K562 (cell line): ENCODE measurements at regions not wholly inside any gene's neighbourhood (a gene's known extent, or its start where the extent isn't known, plus 50 kb on each side); places are given as distances from the start of the nearest gene placed in this dataset.

Source experiments
- ATAC-seq: fragments of 200-7000 bp; cut with Tn5 transposase; 3 replicates; pipeline ENCODE4 v1.9.1; 2020; ENCODE audit warnings: moderate library complexity
- BruUV-seq: library from RNA; stranded (reverse); fragments of 400-500 nt; replicated peaks from 2 replicates; lab custom pipeline; 2021; lab: Mats Ljungman, UMichigan
- CTCF ChIA-PET: fragments of 300-600 bp; formaldehyde crosslinking; extraction: SDS; loops from one replicate; lab custom pipeline; 2021; ENCODE audit warnings: low intra/inter-chr PET ratio; lab: Yijun Ruan, JAX
- POLR2A ChIA-PET: fragments of 300-600, 350-650 bp; sonication (Branson Sonifier 250); formaldehyde crosslinking; extraction: SDS; loops from one replicate; lab custom pipeline; 2021; ENCODE audit warnings: antibody characterized with exemption, inconsistent platforms; lab: Yijun Ruan, JAX
- DNase-seq, 4 experiments: peaks; one replicate each; pipeline versions ENCODE4 v3.0.0 to v3.0.0-alpha.2; 2011 to 2018; ENCODE audit warnings: low spot score in 3 of 4, mixed read lengths in 3 of 4; ENCODE audit errors: extremely low read depth in 1 of 4
- FAIRE-seq: peaks from 2 replicates; lab custom pipeline; 2011; peaks lifted over from hg19 to GRCh38; lab: Jason Lieb, UNC
- H2AFZ ChIP-seq: 2 replicates; pipeline ENCODE4 v1.6.0; 2011; ENCODE audit warnings: low read depth, low read length, control low read depth, inconsistent platforms
- H3K27ac ChIP-seq: fragments of 200-600 bp; 3 replicates; pipeline ENCODE4 v1.8.0; 2011; ENCODE audit warnings: low read depth, mild to moderate bottlenecking, control low read depth, inconsistent platforms, low read length, moderate library complexity, mixed read lengths; ENCODE audit errors: extremely low read depth
- H3K27me3 ChIP-seq, 2 experiments: fragments of 300-600 bp in 1 of 2; 2 replicates in 1 of 2; 3 replicates in 1 of 2; pipeline versions ENCODE4 v1.6.0 to v1.8.0; 2011; ENCODE audit warnings: inconsistent platforms in 2 of 2, low read length in 2 of 2, mild to moderate bottlenecking in 1 of 2, mixed read lengths in 1 of 2, moderate library complexity in 1 of 2; ENCODE audit not compliant: control insufficient read depth in 2 of 2, insufficient read depth in 2 of 2
- H3K36me3 ChIP-seq: fragments of 300-600 bp; 3 replicates; pipeline ENCODE4 v1.8.0; 2011; ENCODE audit warnings: mild to moderate bottlenecking, low read length, inconsistent platforms; ENCODE audit not compliant: control insufficient read depth, insufficient read depth
- H3K4me1 ChIP-seq, 2 experiments: fragments of 200-600 bp in 1 of 2; replicated peaks in 1 of 2; 2 replicates in 1 of 2; 3 replicates in 1 of 2; pipeline versions ENCODE4 v1.5.1 to v1.8.0; 2011; ENCODE audit warnings: inconsistent platforms in 2 of 2, low read length in 2 of 2, mild to moderate bottlenecking in 1 of 2, mixed read lengths in 1 of 2, moderate library complexity in 1 of 2; ENCODE audit not compliant: control insufficient read depth in 2 of 2, insufficient read depth in 2 of 2
- H3K4me2 ChIP-seq: 2 replicates; pipeline ENCODE4 v1.6.1; 2011; ENCODE audit warnings: low read length, control low read depth, inconsistent platforms, mixed read lengths; ENCODE audit not compliant: insufficient read depth
- H3K4me3 ChIP-seq: fragments of 200-600 bp; sonication (generic), shearing (Covaris generic); 2 replicates; pipeline ENCODE4 v1.5.1; 2016; ENCODE audit warnings: control low read depth, inconsistent platforms
- H3K79me2 ChIP-seq: fragments of 200-600 bp; 3 replicates; pipeline ENCODE4 v1.8.0; 2011; ENCODE audit warnings: low read length, inconsistent platforms; ENCODE audit not compliant: control insufficient read depth, insufficient read depth
- H3K9ac ChIP-seq, 2 experiments: 2 replicates each; pipeline versions ENCODE4 v1.6.0 to v1.6.1; 2011; ENCODE audit warnings: low read depth in 2 of 2, low read length in 2 of 2, control low read depth in 1 of 2, inconsistent platforms in 1 of 2, mild to moderate bottlenecking in 1 of 2, mixed read lengths in 1 of 2; ENCODE audit not compliant: insufficient read depth in 1 of 2
- H3K9me1 ChIP-seq: one replicate; pipeline ENCODE4 v1.6.0; 2011; ENCODE audit warnings: inconsistent platforms, mild to moderate bottlenecking, low read length, moderate library complexity; ENCODE audit not compliant: control insufficient read depth, insufficient read depth
- H3K9me3 ChIP-seq: replicated peaks from 2 replicates; pipeline ENCODE4 v1.5.1; 2011; ENCODE audit warnings: low read depth, low read length, inconsistent platforms; ENCODE audit not compliant: control insufficient read depth, insufficient read depth
- H4K20me1 ChIP-seq: replicated peaks from 2 replicates; pipeline ENCODE4 v1.6.1; 2011; ENCODE audit warnings: low read length, inconsistent platforms, mixed read lengths; ENCODE audit not compliant: control insufficient read depth, insufficient read depth
- LARP7 ChIP-seq: fragments of 450-650 bp; IDR thresholded peaks from 2 replicates; pipeline ENCODE4 v1.6.1; 2016
- NCOR1 ChIP-seq: fragments of 450-650 bp; IDR thresholded peaks from 2 replicates; pipeline ENCODE4 v1.6.1; 2016; ENCODE audit warnings: mild to moderate bottlenecking, moderate library complexity
- NFATC3 ChIP-seq: fragments of 450-650 bp; IDR thresholded peaks from 2 replicates; pipeline ENCODE4 v1.6.1; 2017; ENCODE audit warnings: mild to moderate bottlenecking
- NUFIP1 ChIP-seq: fragments of 450-650 bp; IDR thresholded peaks from 2 replicates; pipeline ENCODE4 v1.6.1; 2018; ENCODE audit not compliant: partially characterized antibody
- PHF21A ChIP-seq: fragments of 450-650 bp; IDR thresholded peaks from 2 replicates; pipeline ENCODE4 v1.6.1; 2017; ENCODE audit warnings: low read depth, borderline replicate concordance
- RBM25 ChIP-seq: fragments of 200-400 bp; formaldehyde crosslinking; IDR thresholded peaks from 2 replicates; pipeline ENCODE4 v1.6.1; 2018; ENCODE audit warnings: low read length, low read depth, moderate library complexity; ENCODE audit not compliant: severe bottlenecking
- XRCC5 ChIP-seq: fragments of 200-400 bp; formaldehyde crosslinking; IDR thresholded peaks from 2 replicates; pipeline ENCODE4 v1.6.1; 2017; ENCODE audit warnings: low read depth, mild to moderate bottlenecking, low read length
- ZNF311 ChIP-seq: fragments of 250-450 bp; sonication (Bioruptor Pico); IDR thresholded peaks from 2 replicates; pipeline ENCODE4 v1.4.0; 2020; ENCODE audit warnings: mild to moderate bottlenecking, moderate library complexity
- ZNF318 ChIP-seq, 2 experiments: fragments of 450-650 bp; IDR thresholded peaks; 2 replicates each; pipeline ENCODE4 v1.6.1; 2016; ENCODE audit warnings: mild to moderate bottlenecking in 2 of 2, borderline replicate concordance in 1 of 2, low read depth in 1 of 2, moderate library complexity in 1 of 2
- WGBS: fragments of 100-300 bp; shearing (Covaris generic); methylation state at CpG from one replicate; pipeline ENCODE4 v1.1.6; 2016; ENCODE audit warnings: low coverage, mixed read lengths; ENCODE audit not compliant: insufficient coverage; ENCODE audit errors: missing lambda C conversion rate; 5-methylcytosine and 5-hydroxymethylcytosine counted together
- in situ Hi-C: fragments of 300-500 bp; cut with MboI; formaldehyde crosslinking; loops from 4 replicates; pipeline ENCODE4 v1.15.0; 2018; ENCODE audit warnings: inconsistent platforms, mixed read lengths
- intact Hi-C: fragments of 100-400 bp; cut with micrococcal nuclease; formaldehyde crosslinking; loops from 2 replicates; pipeline ENCODE4 v1.14.2; 2022

DNA sequence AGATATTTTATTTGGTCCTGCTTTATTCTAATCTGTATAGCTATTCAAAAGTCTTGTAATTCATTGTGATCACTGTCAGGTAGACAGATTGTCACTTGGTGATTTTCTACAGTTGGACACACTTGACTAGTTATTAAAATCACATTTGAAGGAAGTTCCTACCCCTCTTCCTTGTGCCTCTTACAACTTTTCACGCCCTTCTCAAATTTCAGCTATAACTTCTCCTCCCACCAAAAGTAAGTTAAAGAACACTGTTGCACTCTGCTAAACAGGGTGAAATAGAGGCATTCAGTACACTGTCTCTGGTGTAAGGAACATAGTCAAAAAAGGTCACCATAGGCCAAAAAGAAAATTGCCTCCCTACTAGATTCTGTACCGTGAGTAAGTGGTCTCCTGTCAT is 142.1 kb upstream of the POU5F2 start (continued):
- TF ChIP-seq PHF21A (no peak), XRCC5 (no peak), RBM25 (no peak), LARP7 (no peak), NCOR1 (no peak)

GRCh38 chr5:93875693-93876092 is 134.3 kb upstream of the POU5F2 start:
- Histone ChIP-seq H3K9ac (no peak overlapping the region), H2AFZ (no peak overlapping the region), H3K36me3 (no peaks in the 10 kb centered on the region), H3K27ac (no peak overlapping the region), H3K4me2 (no peak overlapping the region), H4K20me1 (no peaks in the 10 kb centered on the region), H3K79me2 (no peaks in the 10 kb centered on the region), H3K4me3 (no peak overlapping the region), H3K27me3 (no peaks in the 10 kb centered on the region), H3K9me1 (no peaks in the 10 kb centered on the region), H3K9me3 (no peaks in the 10 kb centered on the region), H3K4me1 (no peaks in the 10 kb centered on the region)
- no peak for TF ChIP-seq NFATC3
- TF ChIP-seq ZNF318 (IDR thresholded peaks at IDR 0.05; ENCODE audit: borderline replicate concordance in 1 of 2, low read depth in 1 of 2) = no peak
- no peak for TF ChIP-seq NUFIP1
- no peak for TF ChIP-seq ZNF311 (CRISPR knock-in tag)
- FAIRE-seq (no peak), DNase-seq (no peak), ATAC-seq (no peak)
- WGBS = 0% methylated on average over 1 of the region's 1 CpG
- no TSS peak for BruUV-seq
- in situ Hi-C loops = no loop called here
- ChIA-PET POLR2A (no interaction called here), CTCF (no interaction called here)
- intact Hi-C loops = no loop called here
